ENCODE measurements at regions not wholly inside any gene's neighbourhood (a gene's known extent, or its start where the extent isn't known, plus 50 kb on each side); places are given as distances from the start of the nearest gene placed in this dataset.
"Not testable (repeated sequence)": the region's sequence is repeated elsewhere in the genome, so short reads cannot be mapped to it uniquely, and the experiment has no call there.

GRCh38 chr3:6492306-6492705, 368.6 kb upstream of the GRM7 start:
- peak overlapping the region; percentile 12 for H3K4me3 Mint-ChIP-seq (ENCODE audit: low read depth)

GRCh38 chr3:6498944-6499343, 362.0 kb upstream of the GRM7 start:
- H3K9me3 Mint-ChIP-seq (ENCODE audit: low read depth), result peaks cover 19% of the 10 kb centered on the region
- H3K27ac Mint-ChIP-seq; H3K4me3 Mint-ChIP-seq (ENCODE audit: low read depth); H3K27me3 Mint-ChIP-seq; H3K36me3 Mint-ChIP-seq (ENCODE audit: insufficient read depth); DNase-seq (ENCODE audit: low spot score, unreplicated experiment); H3K4me1 Mint-ChIP-seq (ENCODE audit: low read depth): not testable (repeated sequence)

More at GRCh38 chr3:6492306-6492705, 368.6 kb upstream of the GRM7 start:
- Mint-ChIP-seq H3K27me3 (no peaks in the 10 kb centered on the region), H3K27ac (no peak overlapping the region), H3K4me1 (ENCODE audit: low read depth) (no peaks in the 10 kb centered on the region), H3K36me3 (ENCODE audit: insufficient read depth) (peaks cover 11% of the 10 kb centered on the region), H3K9me3 (ENCODE audit: low read depth) (peaks cover 17% of the 10 kb centered on the region)
- no peak for TF ChIP-seq CTCF (IDR thresholded peaks at IDR 0.05; ENCODE audit: unreplicated experiment)
- no peak for DNase-seq (ENCODE audit: low spot score, unreplicated experiment)

GRCh38 chr3:6504347-6504746, 356.6 kb upstream of the GRM7 start:
- H3K27me3 Mint-ChIP-seq, result no peaks in the 10 kb centered on the region

GRCh38 chr3:6504834-6505233, 356.1 kb upstream of the GRM7 start:
- no peak overlapping the region for H3K4me3 Mint-ChIP-seq (ENCODE audit: low read depth)
- no peak for TF ChIP-seq CTCF (IDR thresholded peaks at IDR 0.05; ENCODE audit: unreplicated experiment)
- DNase-seq (ENCODE audit: low spot score, unreplicated experiment), result no peak
- peaks cover 22% of the 10 kb centered on the region for H3K9me3 Mint-ChIP-seq (ENCODE audit: low read depth)
- H3K27me3 Mint-ChIP-seq, result no peaks in the 10 kb centered on the region
- H3K4me1 Mint-ChIP-seq (ENCODE audit: low read depth), result no peaks in the 10 kb centered on the region
- peaks cover 10% of the 10 kb centered on the region for H3K36me3 Mint-ChIP-seq (ENCODE audit: insufficient read depth)
- no peak overlapping the region for H3K27ac Mint-ChIP-seq

More at GRCh38 chr3:6504347-6504746, 356.6 kb upstream of the GRM7 start:
- Mint-ChIP-seq H3K4me3 (ENCODE audit: low read depth) (no peak overlapping the region), H3K36me3 (ENCODE audit: insufficient read depth) (peaks cover 10% of the 10 kb centered on the region), H3K27ac (no peak overlapping the region), H3K9me3 (ENCODE audit: low read depth) (peaks cover 25% of the 10 kb centered on the region), H3K4me1 (ENCODE audit: low read depth) (no peaks in the 10 kb centered on the region)
- no peak for TF ChIP-seq CTCF (IDR thresholded peaks at IDR 0.05; ENCODE audit: unreplicated experiment)
- no peak for DNase-seq (ENCODE audit: low spot score, unreplicated experiment)

GRCh38 chr3:6508410-6508759, 352.5 kb upstream of the GRM7 start:
- no peak overlapping the region for H3K4me3 Mint-ChIP-seq (ENCODE audit: low read depth)
- H3K27me3 Mint-ChIP-seq, result no peaks in the 10 kb centered on the region
- no peak overlapping the region for H3K27ac Mint-ChIP-seq
- no peaks in the 10 kb centered on the region for H3K4me1 Mint-ChIP-seq (ENCODE audit: low read depth)
- peaks cover 11% of the 10 kb centered on the region for H3K9me3 Mint-ChIP-seq (ENCODE audit: low read depth)
- no peak for TF ChIP-seq CTCF (IDR thresholded peaks at IDR 0.05; ENCODE audit: unreplicated experiment)
- DNase-seq (ENCODE audit: low spot score, unreplicated experiment), result no peak
- peaks cover 6% of the 10 kb centered on the region for H3K36me3 Mint-ChIP-seq (ENCODE audit: insufficient read depth)

GRCh38 chr3:6509576-6509975, 351.3 kb upstream of the GRM7 start:
- no peak for TF ChIP-seq CTCF (IDR thresholded peaks at IDR 0.05; ENCODE audit: unreplicated experiment)
- H3K27me3 Mint-ChIP-seq, result no peaks in the 10 kb centered on the region
- no peaks in the 10 kb centered on the region for H3K4me1 Mint-ChIP-seq (ENCODE audit: low read depth)
- H3K9me3 Mint-ChIP-seq (ENCODE audit: low read depth), result peaks cover 7% of the 10 kb centered on the region
- peaks cover 3% of the 10 kb centered on the region for H3K36me3 Mint-ChIP-seq (ENCODE audit: insufficient read depth)
- DNase-seq (ENCODE audit: low spot score, unreplicated experiment), result no peak
- H3K4me3 Mint-ChIP-seq (ENCODE audit: low read depth), result no peak overlapping the region
- no peak overlapping the region for H3K27ac Mint-ChIP-seq
